NCI-H748 treated with DMSO at 0.1 percent for 48 hours (cell line): ENCODE measurements at regions not wholly inside any gene's neighbourhood (a gene's known extent, or its start where the extent isn't known, plus 50 kb on each side); places are given as distances from the start of the nearest gene placed in this dataset.
"Not testable (repeated sequence)": the region's sequence is repeated elsewhere in the genome, so short reads cannot be mapped to it uniquely, and the experiment has no call there.

ENCODE experiments used
- DNase-seq: peaks from one replicate; lab custom pipeline; 2025; lab: John Stamatoyannopoulos, UW

- DNase-seq, result no peak
These were observed 70.8 kb upstream of the SMIM23 start for GRCh38 chr5:171714851-171715250.

- DNase-seq, result no peak
These were observed 70.1 kb upstream of the SMIM23 start for GRCh38 chr5:171715551-171715950.

GRCh38 chr5:171720086-171720485 is 65.5 kb upstream of the SMIM23 start:
- DNase-seq, result no peak

- no peak for DNase-seq
These were observed 64.2 kb upstream of the SMIM23 start for GRCh38 chr5:171721464-171721863.

- DNase-seq, result no peak
These were observed 61.0 kb upstream of the SMIM23 start for GRCh38 chr5:171724468-171725204.

GRCh38 chr5:171725205-171725601 is 60.4 kb upstream of the SMIM23 start:
- no peak for DNase-seq

GRCh38 chr5:171726819-171727218 is 58.8 kb upstream of the SMIM23 start:
- DNase-seq, result not testable (repeated sequence)

GRCh38 chr5:171728686-171729085 is 56.9 kb upstream of the SMIM23 start:
- DNase-seq, result no peak
